ENCODE measurements at regions not wholly inside any gene's neighbourhood (a gene's known extent, or its start where the extent isn't known, plus 50 kb on each side); places are given as distances from the start of the nearest gene placed in this dataset.
"Not testable (repeated sequence)": the region's sequence is repeated elsewhere in the genome, so short reads cannot be mapped to it uniquely, and the experiment has no call there.

GRCh38 chr20:43404878-43405277 lies 52.8 kb upstream of the SRSF6 start:
- no peak for DNase-seq (ENCODE audit: low read depth, low spot score)
- POLR2A ChIA-PET = no interaction called here
- no peak overlapping the region for H3K4me3 ChIP-seq (ENCODE audit: low read depth, low read length)
- H3K9me3 ChIP-seq (ENCODE audit: control insufficient read depth, insufficient read depth, low read length) = peaks cover 4% of the 10 kb centered on the region
- peak; percentile 36 for TF ChIP-seq CTCF (IDR thresholded peaks at IDR 0.05; ENCODE audit: low read depth, low read length)
- CTCF ChIA-PET = no interaction called here
- H3K27me3 ChIP-seq (ENCODE audit: control insufficient read depth, insufficient read depth, low read length) = no peaks in the 10 kb centered on the region
- no peak overlapping the region for H3K27ac ChIP-seq (ENCODE audit: low read depth, low read length)

- CTCF ChIA-PET; DNase-seq (ENCODE audit: low read depth, low spot score); POLR2A ChIA-PET; H3K27me3 ChIP-seq (ENCODE audit: control insufficient read depth, insufficient read depth, low read length); H3K4me3 ChIP-seq (ENCODE audit: low read depth, low read length); H3K27ac ChIP-seq (ENCODE audit: low read depth, low read length); H3K9me3 ChIP-seq (ENCODE audit: control insufficient read depth, insufficient read depth, low read length): not testable (repeated sequence)
These were observed 56.8 kb upstream of the SRSF6 start for GRCh38 chr20:43400882-43401281.

GRCh38 chr20:43398676-43399324 lies 58.9 kb upstream of the SRSF6 start:
- no peak for DNase-seq (ENCODE audit: low read depth, low spot score)
- no peak overlapping the region for H3K27ac ChIP-seq (ENCODE audit: low read depth, low read length)
- H3K9me3 ChIP-seq (ENCODE audit: control insufficient read depth, insufficient read depth, low read length) = no peaks in the 10 kb centered on the region
- H3K27me3 ChIP-seq (ENCODE audit: control insufficient read depth, insufficient read depth, low read length) = peaks cover 4% of the 10 kb centered on the region
- ChIA-PET CTCF (interaction anchor here (3.3 kb wide), 1 partner anchor 10 kb away, joined by 14 read pairs; no protein-coding TSS in a partner anchor), POLR2A (no interaction called here)
- H3K4me3 ChIP-seq (ENCODE audit: low read depth, low read length) = no peak overlapping the region
- no peak for TF ChIP-seq CTCF (IDR thresholded peaks at IDR 0.05; ENCODE audit: low read depth, low read length)

GRCh38 chr20:43397147-43397546 lies 60.5 kb upstream of the SRSF6 start:
- Histone ChIP-seq H3K9me3 (ENCODE audit: control insufficient read depth, insufficient read depth, low read length) (no peaks in the 10 kb centered on the region), H3K27ac (ENCODE audit: low read depth, low read length) (no peak overlapping the region), H3K4me3 (ENCODE audit: low read depth, low read length) (no peak overlapping the region), H3K27me3 (ENCODE audit: control insufficient read depth, insufficient read depth, low read length) (peaks cover 4% of the 10 kb centered on the region)
- ChIA-PET CTCF (interaction anchor here (1.5 to 3.3 kb wide), 2 partner anchors 12 to 1659 kb away, joined by 8 to 14 read pairs; no protein-coding TSS in a partner anchor), POLR2A (no interaction called here)
- DNase-seq (ENCODE audit: low read depth, low spot score) = no peak
- TF ChIP-seq CTCF (IDR thresholded peaks at IDR 0.05; ENCODE audit: low read depth, low read length) = no peak

- ChIA-PET POLR2A (no interaction called here), CTCF (interaction anchor here (0.6 kb wide), 1 partner anchor 17 kb away, joined by 7 read pairs; no protein-coding TSS in a partner anchor)
- H3K4me3 ChIP-seq (ENCODE audit: low read depth, low read length) = no peak overlapping the region
- no peak for DNase-seq (ENCODE audit: low read depth, low spot score)
- no peaks in the 10 kb centered on the region for H3K27me3 ChIP-seq (ENCODE audit: control insufficient read depth, insufficient read depth, low read length)
- H3K9me3 ChIP-seq (ENCODE audit: control insufficient read depth, insufficient read depth, low read length) = no peaks in the 10 kb centered on the region; the same call in 1 of the 2 replicates
- TF ChIP-seq CTCF (IDR thresholded peaks at IDR 0.05; ENCODE audit: low read depth, low read length) = no peak
- H3K27ac ChIP-seq (ENCODE audit: low read depth, low read length) = no peak overlapping the region
These were observed 64.6 kb upstream of the SRSF6 start for GRCh38 chr20:43393052-43393451.

Data from AG04450 (cell line).